ENCODE measurements at regions not wholly inside any gene's neighbourhood (a gene's known extent, or its start where the extent isn't known, plus 50 kb on each side); places are given as distances from the start of the nearest gene placed in this dataset.
"Not testable (repeated sequence)": the region's sequence is repeated elsewhere in the genome, so short reads cannot be mapped to it uniquely, and the experiment has no call there.

GRCh38 chrX:131875827-131876226 is 147.3 kb upstream of the STK26 start:
- TF ChIP-seq CTCF (IDR thresholded peaks at IDR 0.05); RFX5 (IDR thresholded peaks at IDR 0.05); RARB (CRISPR knock-in tag; IDR thresholded peaks at IDR 0.05); MAZ (IDR thresholded peaks at IDR 0.05; ENCODE audit: borderline replicate concordance, low read depth, low read length); POLR2A (IDR thresholded peaks at IDR 0.05; ENCODE audit: low read length); USF2 (IDR thresholded peaks at IDR 0.05); CBX8 (IDR thresholded peaks at IDR 0.05); GATA3 (IDR thresholded peaks at IDR 0.05; ENCODE audit: borderline replicate concordance); TP53 (CRISPR knock-in tag; IDR thresholded peaks at IDR 0.05); ZNF302 (CRISPR knock-in tag; IDR thresholded peaks at IDR 0.05): not testable (repeated sequence)

Measured in A549 (cell line).